ENCODE measurements at regions not wholly inside any gene's neighbourhood (a gene's known extent, or its start where the extent isn't known, plus 50 kb on each side); places are given as distances from the start of the nearest gene placed in this dataset.

DNA sequence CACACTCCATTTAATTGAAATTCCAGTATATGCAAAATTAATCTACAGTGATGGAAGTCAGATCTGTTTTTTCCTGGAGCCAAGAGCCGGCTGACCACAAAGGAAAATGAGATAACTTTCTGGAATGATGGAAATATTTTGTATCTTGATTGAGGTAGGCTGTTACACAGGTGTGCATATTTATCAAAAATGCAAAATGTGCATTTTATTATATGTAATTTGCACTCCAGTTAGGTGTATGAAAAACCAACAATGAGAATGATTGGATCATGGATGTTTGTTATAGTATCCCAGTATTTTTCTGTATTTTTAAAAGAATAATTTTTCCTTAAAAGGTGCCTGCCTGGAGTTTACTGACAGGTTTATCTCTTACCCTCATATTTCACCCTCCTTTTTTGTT lies 242.0 kb upstream of the JAG1 start:
- Histone ChIP-seq H3K27me3 (ENCODE audit: low read depth) (no peaks in the 10 kb centered on the region), H3K36me3 (no peaks in the 10 kb centered on the region), H3K27ac (replicated peaks) (no peak overlapping the region), H3K4me3 (no peak overlapping the region), H3K4me1 (peaks cover 8% of the 10 kb centered on the region), H3K9me3 (replicated peaks) (peaks cover 10% of the 10 kb centered on the region)
- no peak for DNase-seq
- intact Hi-C loops (cut with micrococcal nuclease): no loop called here
- TF ChIP-seq, protein P1, sequence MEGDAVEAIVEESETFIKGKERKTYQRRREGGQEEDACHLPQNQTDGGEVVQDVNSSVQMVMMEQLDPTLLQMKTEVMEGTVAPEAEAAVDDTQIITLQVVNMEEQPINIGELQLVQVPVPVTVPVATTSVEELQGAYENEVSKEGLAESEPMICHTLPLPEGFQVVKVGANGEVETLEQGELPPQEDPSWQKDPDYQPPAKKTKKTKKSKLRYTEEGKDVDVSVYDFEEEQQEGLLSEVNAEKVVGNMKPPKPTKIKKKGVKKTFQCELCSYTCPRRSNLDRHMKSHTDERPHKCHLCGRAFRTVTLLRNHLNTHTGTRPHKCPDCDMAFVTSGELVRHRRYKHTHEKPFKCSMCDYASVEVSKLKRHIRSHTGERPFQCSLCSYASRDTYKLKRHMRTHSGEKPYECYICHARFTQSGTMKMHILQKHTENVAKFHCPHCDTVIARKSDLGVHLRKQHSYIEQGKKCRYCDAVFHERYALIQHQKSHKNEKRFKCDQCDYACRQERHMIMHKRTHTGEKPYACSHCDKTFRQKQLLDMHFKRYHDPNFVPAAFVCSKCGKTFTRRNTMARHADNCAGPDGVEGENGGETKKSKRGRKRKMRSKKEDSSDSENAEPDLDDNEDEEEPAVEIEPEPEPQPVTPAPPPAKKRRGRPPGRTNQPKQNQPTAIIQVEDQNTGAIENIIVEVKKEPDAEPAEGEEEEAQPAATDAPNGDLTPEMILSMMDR (IDR thresholded peaks at IDR 0.05; ENCODE audit: borderline replicate concordance): no peak

DNA sequence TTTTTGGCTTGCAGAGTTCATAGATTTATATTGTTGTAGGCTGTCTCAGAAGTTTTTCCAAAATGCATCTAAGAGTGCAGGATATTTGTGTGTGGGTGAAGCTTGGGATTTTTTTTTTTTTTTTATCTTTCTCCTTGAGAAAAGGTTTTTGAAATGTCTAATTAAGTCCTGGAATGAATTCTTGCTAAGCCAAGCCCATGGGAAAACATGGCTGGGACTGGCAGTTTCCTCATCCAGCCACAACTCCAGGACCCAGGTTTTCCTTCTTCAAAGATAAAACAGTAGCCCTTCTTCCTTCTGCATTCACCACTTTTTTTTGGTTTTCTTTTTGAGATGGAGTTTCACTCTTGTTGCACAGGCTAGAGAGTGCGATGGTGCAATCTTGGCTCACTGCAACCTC lies 242.5 kb upstream of the JAG1 start:
- TF ChIP-seq, protein P1 (IDR thresholded peaks at IDR 0.05; ENCODE audit: borderline replicate concordance): no peak
- Histone ChIP-seq H3K4me3 (no peak overlapping the region), H3K27ac (replicated peaks) (no peak overlapping the region), H3K4me1 (peaks cover 3% of the 10 kb centered on the region), H3K9me3 (replicated peaks) (peaks cover 10% of the 10 kb centered on the region), H3K27me3 (ENCODE audit: low read depth) (no peaks in the 10 kb centered on the region), H3K36me3 (no peaks in the 10 kb centered on the region)
- no peak for DNase-seq
- intact Hi-C loops (cut with micrococcal nuclease): no loop called here

DNA sequence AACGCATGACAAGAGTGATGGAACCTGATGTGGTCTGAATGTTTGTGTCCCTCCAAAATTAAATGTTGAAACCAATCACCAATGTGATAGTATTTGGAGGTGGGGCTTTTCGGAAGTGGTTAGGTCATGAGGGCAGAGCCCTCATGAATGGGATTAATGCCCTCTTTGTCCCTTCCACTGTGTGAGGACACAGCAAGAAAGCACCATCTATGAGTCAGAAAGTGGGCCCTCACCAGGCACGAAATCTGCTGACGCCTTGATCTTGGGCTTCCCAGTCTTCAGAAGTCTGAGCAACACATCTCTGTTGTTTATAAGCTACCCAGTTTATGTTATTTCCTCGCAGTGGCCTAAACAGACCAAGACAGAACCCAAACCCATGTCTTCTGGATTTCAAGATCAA lies 244.0 kb upstream of the JAG1 start:
- H3K36me3 ChIP-seq: no peaks in the 10 kb centered on the region
- H3K9me3 ChIP-seq (replicated peaks): peaks cover 9% of the 10 kb centered on the region
- no peaks in the 10 kb centered on the region for H3K27me3 ChIP-seq (ENCODE audit: low read depth)
- H3K4me1 ChIP-seq: peaks cover 4% of the 10 kb centered on the region
- TF ChIP-seq, protein P1 (IDR thresholded peaks at IDR 0.05; ENCODE audit: borderline replicate concordance): no peak
- no peak overlapping the region for H3K27ac ChIP-seq (replicated peaks)
- no peak overlapping the region for H3K4me3 ChIP-seq
- DNase-seq: no peak
- intact Hi-C loops (cut with micrococcal nuclease): no loop called here

DNA sequence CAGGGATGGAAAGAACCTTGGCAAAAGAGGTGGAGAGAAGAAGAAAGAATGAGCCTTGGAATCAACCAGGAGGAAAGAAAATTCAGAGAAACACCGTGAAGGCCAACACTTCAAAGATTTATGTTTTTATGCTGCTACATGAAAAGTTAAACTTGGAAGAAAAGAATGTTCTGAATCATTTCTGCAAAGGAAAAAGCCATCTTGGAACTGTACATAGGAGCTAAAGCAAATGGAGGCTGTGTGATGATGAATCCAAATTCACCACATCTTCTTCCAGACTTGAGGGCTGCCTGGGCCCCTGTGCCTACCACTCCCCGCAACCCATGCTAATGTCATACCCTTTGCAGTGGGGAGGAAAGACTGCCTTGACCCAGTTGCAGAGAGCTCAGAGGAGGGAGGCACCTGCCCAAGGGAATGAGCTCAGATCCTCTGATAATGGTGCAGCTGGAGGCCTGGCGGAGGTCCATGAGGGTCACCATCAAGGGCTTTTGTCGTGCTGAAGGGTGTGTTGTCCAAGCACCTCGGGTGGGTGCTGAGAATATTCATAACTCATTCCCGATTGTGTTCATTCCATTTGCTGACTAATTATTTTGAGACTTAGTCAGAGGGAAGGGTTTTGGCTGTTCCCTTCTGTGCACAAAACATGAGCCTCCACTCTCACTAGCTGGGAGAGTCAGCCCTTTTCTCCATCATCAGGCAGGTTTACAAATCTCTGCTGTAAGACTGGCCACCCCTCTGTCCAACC lies 245.8 kb upstream of the JAG1 start:
- Histone ChIP-seq H3K4me1 (peaks cover 4% of the 10 kb centered on the region), H3K36me3 (no peaks in the 10 kb centered on the region), H3K27ac (replicated peaks) (no peak overlapping the region), H3K27me3 (ENCODE audit: low read depth) (no peaks in the 10 kb centered on the region), H3K4me3 (no peak overlapping the region), H3K9me3 (replicated peaks) (peaks cover 5% of the 10 kb centered on the region)
- DNase-seq: peak; percentile 36
- intact Hi-C loops (cut with micrococcal nuclease): no loop called here
- TF ChIP-seq, protein P1 (IDR thresholded peaks at IDR 0.05; ENCODE audit: borderline replicate concordance): no peak

DNA sequence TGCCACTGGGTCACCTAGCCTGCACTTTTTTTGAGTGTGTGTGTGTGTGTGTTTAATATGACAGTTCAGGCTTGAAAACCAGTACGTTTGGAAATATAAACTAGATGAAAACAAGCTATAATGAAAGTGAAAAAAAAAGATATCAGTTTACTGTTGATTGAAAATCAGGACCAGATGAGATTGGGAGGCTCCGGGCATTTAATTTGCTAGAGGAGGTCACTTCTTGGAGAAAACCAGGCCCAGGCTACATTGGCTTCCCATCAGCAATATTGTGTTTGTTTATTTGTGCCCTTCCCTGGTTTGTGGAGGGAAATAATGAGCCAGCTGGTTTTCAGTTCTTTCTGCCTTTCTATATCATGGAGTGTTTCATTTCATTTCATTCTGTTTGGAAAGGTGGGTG lies 246.6 kb upstream of the JAG1 start:
- H3K36me3 ChIP-seq: no peaks in the 10 kb centered on the region
- no peak overlapping the region for H3K27ac ChIP-seq (replicated peaks)
- intact Hi-C loops (cut with micrococcal nuclease): no loop called here
- no peak overlapping the region for H3K4me3 ChIP-seq
- peaks cover 5% of the 10 kb centered on the region for H3K9me3 ChIP-seq (replicated peaks)
- DNase-seq: no peak
- peaks cover 4% of the 10 kb centered on the region for H3K4me1 ChIP-seq
- TF ChIP-seq, protein P1 (IDR thresholded peaks at IDR 0.05; ENCODE audit: borderline replicate concordance): no peak
- H3K27me3 ChIP-seq (ENCODE audit: low read depth): no peaks in the 10 kb centered on the region
